ENCODE measurements at regions not wholly inside any gene's neighbourhood (a gene's known extent, or its start where the extent isn't known, plus 50 kb on each side); places are given as distances from the start of the nearest gene placed in this dataset.
A peak's percentile ranks its signal among the peaks of the same experiment; 100 is the strongest.

DNA sequence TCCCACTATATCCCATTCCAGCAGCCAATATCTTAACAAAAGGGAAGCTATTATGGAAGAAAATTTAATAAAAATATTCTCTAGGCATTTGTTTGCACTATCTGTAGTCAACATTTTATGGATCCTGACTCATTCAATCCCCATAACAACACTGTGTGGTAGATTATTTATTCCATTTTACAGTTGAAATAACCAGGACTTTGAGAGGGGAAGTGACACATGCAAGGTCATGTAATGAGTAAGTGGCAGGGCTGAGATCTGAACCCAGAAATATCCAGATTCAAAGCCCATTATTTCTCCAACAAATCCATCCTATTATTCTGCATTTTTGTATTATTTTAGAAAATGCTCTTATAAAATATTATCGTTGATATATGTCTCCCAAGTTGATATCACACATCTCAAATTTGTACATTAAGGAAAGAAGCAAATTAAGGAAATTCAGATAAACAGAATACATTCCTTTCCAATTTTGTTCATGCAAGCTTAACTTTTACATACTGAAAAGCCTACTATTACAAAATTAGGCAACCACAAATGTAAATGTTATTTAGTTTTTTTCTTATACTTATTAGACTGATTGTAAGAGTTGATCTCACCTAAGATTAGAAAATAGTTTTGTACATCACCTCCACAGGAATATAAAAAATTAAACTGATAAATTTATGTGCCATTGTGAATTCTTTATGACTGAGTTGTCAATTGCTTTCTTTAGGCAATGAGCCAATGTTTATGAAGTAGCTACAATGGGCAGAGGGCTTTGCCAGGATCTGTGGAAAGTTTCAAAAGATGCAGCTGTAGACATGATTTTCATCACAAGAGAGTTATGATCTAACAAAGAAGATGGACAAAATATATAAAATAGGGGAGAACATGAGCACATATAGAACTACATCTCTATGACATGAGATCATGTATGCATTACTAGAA is 55.1 kb upstream of the E2F7 start:
- H3K4me3 ChIP-seq (ENCODE audit: insufficient read depth, low read depth, low read length) = no peak overlapping the region
- no peaks in the 10 kb centered on the region for H3K9me3 ChIP-seq (ENCODE audit: insufficient read depth, low read depth, low read length)
- H3K27ac ChIP-seq (ENCODE audit: low read depth, low read length) = peak overlapping the region; percentile 95
- H4K20me1 ChIP-seq (ENCODE audit: insufficient read depth, low read length) = no peaks in the 10 kb centered on the region
- H3K4me2 ChIP-seq (ENCODE audit: low read length) = peak overlapping the region; percentile 25
- H3K36me3 ChIP-seq (ENCODE audit: insufficient read depth, low read length) = no peaks in the 10 kb centered on the region
- Mint-ChIP-seq H3K4me3 (ENCODE audit: unreplicated experiment) (no peak overlapping the region), H3K4me1 (ENCODE audit: low read depth, unreplicated experiment) (peaks cover 52% of the 10 kb centered on the region), H3K9me3 (ENCODE audit: unreplicated experiment) (peaks cover 2% of the 10 kb centered on the region), H3K36me3 (ENCODE audit: low read depth, unreplicated experiment) (no peaks in the 10 kb centered on the region), H3K27ac (ENCODE audit: unreplicated experiment) (peak overlapping the region; percentile 96), H3K27me3 (ENCODE audit: low read depth, unreplicated experiment) (no peaks in the 10 kb centered on the region)
- H2AFZ ChIP-seq (ENCODE audit: low read depth, low read length) = no peak overlapping the region
- H3K4me1 ChIP-seq (ENCODE audit: insufficient read depth, low read length) = peaks cover 68% of the 10 kb centered on the region
- peak overlapping the region; percentile 38 for H3K9ac ChIP-seq (ENCODE audit: low read length)
- H3K79me2 ChIP-seq (ENCODE audit: insufficient read depth, low read length) = no peaks in the 10 kb centered on the region
- no peaks in the 10 kb centered on the region for H3K27me3 ChIP-seq (ENCODE audit: insufficient read depth, low read length)
- FAIRE-seq = peak; percentile 75
- no peak for TF ChIP-seq EZH2 (IDR thresholded peaks at IDR 0.05; ENCODE audit: insufficient read depth, low read length)
- TF ChIP-seq, protein P1, sequence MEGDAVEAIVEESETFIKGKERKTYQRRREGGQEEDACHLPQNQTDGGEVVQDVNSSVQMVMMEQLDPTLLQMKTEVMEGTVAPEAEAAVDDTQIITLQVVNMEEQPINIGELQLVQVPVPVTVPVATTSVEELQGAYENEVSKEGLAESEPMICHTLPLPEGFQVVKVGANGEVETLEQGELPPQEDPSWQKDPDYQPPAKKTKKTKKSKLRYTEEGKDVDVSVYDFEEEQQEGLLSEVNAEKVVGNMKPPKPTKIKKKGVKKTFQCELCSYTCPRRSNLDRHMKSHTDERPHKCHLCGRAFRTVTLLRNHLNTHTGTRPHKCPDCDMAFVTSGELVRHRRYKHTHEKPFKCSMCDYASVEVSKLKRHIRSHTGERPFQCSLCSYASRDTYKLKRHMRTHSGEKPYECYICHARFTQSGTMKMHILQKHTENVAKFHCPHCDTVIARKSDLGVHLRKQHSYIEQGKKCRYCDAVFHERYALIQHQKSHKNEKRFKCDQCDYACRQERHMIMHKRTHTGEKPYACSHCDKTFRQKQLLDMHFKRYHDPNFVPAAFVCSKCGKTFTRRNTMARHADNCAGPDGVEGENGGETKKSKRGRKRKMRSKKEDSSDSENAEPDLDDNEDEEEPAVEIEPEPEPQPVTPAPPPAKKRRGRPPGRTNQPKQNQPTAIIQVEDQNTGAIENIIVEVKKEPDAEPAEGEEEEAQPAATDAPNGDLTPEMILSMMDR (IDR thresholded peaks at IDR 0.05; ENCODE audit: insufficient read depth, low read depth, low read length) = no peak
- DNase-seq (ENCODE audit: low read depth) = peak; percentile 65

DNA sequence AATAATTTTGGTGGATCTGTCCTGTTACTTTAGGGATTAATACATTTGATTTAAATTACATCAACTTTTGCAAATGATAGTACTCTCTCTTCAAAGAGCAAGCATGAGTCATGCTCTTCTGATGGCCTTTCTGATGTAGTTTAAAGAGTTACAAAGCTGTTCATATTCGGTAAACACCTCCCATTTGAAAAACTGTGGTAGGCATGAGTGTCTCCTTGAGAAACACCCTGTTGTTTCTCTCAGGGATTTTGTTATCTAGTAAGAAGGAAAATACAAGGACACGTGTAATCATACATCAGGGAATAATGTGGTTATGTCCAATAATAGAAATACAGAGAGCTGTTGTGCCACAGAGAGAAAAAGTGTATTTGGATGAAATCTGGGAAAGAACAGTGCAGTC is 53.3 kb upstream of the E2F7 start:
- H3K4me1 Mint-ChIP-seq (ENCODE audit: low read depth, unreplicated experiment) = peaks cover 44% of the 10 kb centered on the region
- no peaks in the 10 kb centered on the region for H3K36me3 ChIP-seq (ENCODE audit: insufficient read depth, low read length)
- no peaks in the 10 kb centered on the region for H3K36me3 Mint-ChIP-seq (ENCODE audit: low read depth, unreplicated experiment)
- no peaks in the 10 kb centered on the region for H4K20me1 ChIP-seq (ENCODE audit: insufficient read depth, low read length)
- DNase-seq (ENCODE audit: low read depth) = peak; percentile 46
- no peak overlapping the region for H3K4me3 ChIP-seq (ENCODE audit: insufficient read depth, low read depth, low read length)
- no peak overlapping the region for H3K4me3 Mint-ChIP-seq (ENCODE audit: unreplicated experiment)
- no peak overlapping the region for H3K9ac ChIP-seq (ENCODE audit: low read length)
- H3K27me3 Mint-ChIP-seq (ENCODE audit: low read depth, unreplicated experiment) = no peaks in the 10 kb centered on the region
- no peak overlapping the region for H3K27ac Mint-ChIP-seq (ENCODE audit: unreplicated experiment)
- H3K9me3 ChIP-seq (ENCODE audit: insufficient read depth, low read depth, low read length) = no peaks in the 10 kb centered on the region
- H3K27ac ChIP-seq (ENCODE audit: low read depth, low read length) = no peak overlapping the region
- FAIRE-seq = peak; percentile 70
- no peak overlapping the region for H3K4me2 ChIP-seq (ENCODE audit: low read length)
- H3K9me3 Mint-ChIP-seq (ENCODE audit: unreplicated experiment) = no peaks in the 10 kb centered on the region
- H2AFZ ChIP-seq (ENCODE audit: low read depth, low read length) = no peak overlapping the region
- H3K79me2 ChIP-seq (ENCODE audit: insufficient read depth, low read length) = no peaks in the 10 kb centered on the region
- no peak for TF ChIP-seq EZH2 (IDR thresholded peaks at IDR 0.05; ENCODE audit: insufficient read depth, low read length)
- TF ChIP-seq, protein P1 (IDR thresholded peaks at IDR 0.05; ENCODE audit: insufficient read depth, low read depth, low read length) = no peak
- H3K27me3 ChIP-seq (ENCODE audit: insufficient read depth, low read length) = no peaks in the 10 kb centered on the region
- H3K4me1 ChIP-seq (ENCODE audit: insufficient read depth, low read length) = peaks cover 59% of the 10 kb centered on the region

DNA sequence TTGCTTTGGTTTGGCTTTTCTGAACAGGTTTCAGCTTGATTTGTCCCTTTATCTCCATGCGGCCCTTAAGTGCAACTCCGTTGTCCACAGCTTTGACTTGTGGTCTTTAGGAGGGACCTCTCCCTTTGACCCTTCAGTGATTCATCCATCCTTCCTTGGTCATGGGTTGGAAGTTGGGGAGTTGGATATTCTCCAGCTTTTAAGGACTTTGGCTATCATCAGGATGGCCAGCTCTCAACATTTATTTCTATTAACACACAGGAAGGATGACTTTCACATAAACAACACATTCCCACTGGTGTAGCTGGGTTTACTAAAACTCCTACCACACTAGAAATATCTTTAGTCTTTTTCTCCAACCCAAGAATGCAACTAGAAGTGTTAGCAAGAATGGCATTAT is 50.9 kb upstream of the E2F7 start:
- no peaks in the 10 kb centered on the region for H4K20me1 ChIP-seq (ENCODE audit: insufficient read depth, low read length)
- Mint-ChIP-seq H3K27me3 (ENCODE audit: low read depth, unreplicated experiment) (no peaks in the 10 kb centered on the region), H3K4me1 (ENCODE audit: low read depth, unreplicated experiment) (peaks cover 25% of the 10 kb centered on the region), H3K4me3 (ENCODE audit: unreplicated experiment) (no peak overlapping the region), H3K36me3 (ENCODE audit: low read depth, unreplicated experiment) (no peaks in the 10 kb centered on the region), H3K9me3 (ENCODE audit: unreplicated experiment) (peaks cover 2% of the 10 kb centered on the region), H3K27ac (ENCODE audit: unreplicated experiment) (peak overlapping the region; percentile 43)
- H3K27me3 ChIP-seq (ENCODE audit: insufficient read depth, low read length) = no peaks in the 10 kb centered on the region
- peak overlapping the region; percentile 33 for H3K4me2 ChIP-seq (ENCODE audit: low read length)
- H3K36me3 ChIP-seq (ENCODE audit: insufficient read depth, low read length) = no peaks in the 10 kb centered on the region
- FAIRE-seq = peak; percentile 90
- no peak overlapping the region for H3K4me3 ChIP-seq (ENCODE audit: insufficient read depth, low read depth, low read length)
- no peaks in the 10 kb centered on the region for H3K79me2 ChIP-seq (ENCODE audit: insufficient read depth, low read length)
- TF ChIP-seq, protein P1 (IDR thresholded peaks at IDR 0.05; ENCODE audit: insufficient read depth, low read depth, low read length) = no peak
- TF ChIP-seq EZH2 (IDR thresholded peaks at IDR 0.05; ENCODE audit: insufficient read depth, low read length) = no peak
- H3K9ac ChIP-seq (ENCODE audit: low read length) = no peak overlapping the region
- H3K4me1 ChIP-seq (ENCODE audit: insufficient read depth, low read length) = peaks cover 42% of the 10 kb centered on the region
- no peak overlapping the region for H2AFZ ChIP-seq (ENCODE audit: low read depth, low read length)
- DNase-seq (ENCODE audit: low read depth) = peak; percentile 72
- H3K9me3 ChIP-seq (ENCODE audit: insufficient read depth, low read depth, low read length) = no peaks in the 10 kb centered on the region
- peak overlapping the region; percentile 20 for H3K27ac ChIP-seq (ENCODE audit: low read depth, low read length)

Data from astrocyte (in vitro differentiated cells and primary cell).